ENCODE measurements at regions not wholly inside any gene's neighbourhood (a gene's known extent, or its start where the extent isn't known, plus 50 kb on each side); places are given as distances from the start of the nearest gene placed in this dataset.

DNA sequence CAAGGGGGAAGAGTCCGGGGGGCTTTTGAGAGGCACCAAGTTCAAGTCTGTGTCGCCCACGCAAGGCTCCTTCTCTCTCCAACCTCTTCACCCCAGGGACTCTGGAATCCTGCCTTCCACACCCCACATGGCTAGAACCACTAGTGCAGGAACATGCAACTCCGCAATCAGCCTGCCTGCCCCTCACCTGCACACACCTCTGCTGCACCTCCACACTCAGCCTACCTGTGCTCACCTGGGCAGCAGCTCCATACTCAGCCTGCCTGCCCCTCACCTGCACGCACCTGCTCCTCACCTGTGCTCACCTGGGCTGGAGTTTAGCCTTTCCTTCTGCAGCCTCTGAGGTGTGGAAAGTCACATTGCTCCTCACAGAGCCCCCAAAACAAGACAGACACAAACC is 277.4 kb downstream of the NDUFA10 start:
- TF ChIP-seq POLR2AphosphoS5 (IDR thresholded peaks at IDR 0.05; ENCODE audit: low read depth) (no peak), GABPA (IDR thresholded peaks at IDR 0.05; ENCODE audit: low read depth) (no peak), SPI1 (IDR thresholded peaks at IDR 0.05; ENCODE audit: borderline replicate concordance, low read depth) (no peak)
- TF ChIP-seq, protein P1, sequence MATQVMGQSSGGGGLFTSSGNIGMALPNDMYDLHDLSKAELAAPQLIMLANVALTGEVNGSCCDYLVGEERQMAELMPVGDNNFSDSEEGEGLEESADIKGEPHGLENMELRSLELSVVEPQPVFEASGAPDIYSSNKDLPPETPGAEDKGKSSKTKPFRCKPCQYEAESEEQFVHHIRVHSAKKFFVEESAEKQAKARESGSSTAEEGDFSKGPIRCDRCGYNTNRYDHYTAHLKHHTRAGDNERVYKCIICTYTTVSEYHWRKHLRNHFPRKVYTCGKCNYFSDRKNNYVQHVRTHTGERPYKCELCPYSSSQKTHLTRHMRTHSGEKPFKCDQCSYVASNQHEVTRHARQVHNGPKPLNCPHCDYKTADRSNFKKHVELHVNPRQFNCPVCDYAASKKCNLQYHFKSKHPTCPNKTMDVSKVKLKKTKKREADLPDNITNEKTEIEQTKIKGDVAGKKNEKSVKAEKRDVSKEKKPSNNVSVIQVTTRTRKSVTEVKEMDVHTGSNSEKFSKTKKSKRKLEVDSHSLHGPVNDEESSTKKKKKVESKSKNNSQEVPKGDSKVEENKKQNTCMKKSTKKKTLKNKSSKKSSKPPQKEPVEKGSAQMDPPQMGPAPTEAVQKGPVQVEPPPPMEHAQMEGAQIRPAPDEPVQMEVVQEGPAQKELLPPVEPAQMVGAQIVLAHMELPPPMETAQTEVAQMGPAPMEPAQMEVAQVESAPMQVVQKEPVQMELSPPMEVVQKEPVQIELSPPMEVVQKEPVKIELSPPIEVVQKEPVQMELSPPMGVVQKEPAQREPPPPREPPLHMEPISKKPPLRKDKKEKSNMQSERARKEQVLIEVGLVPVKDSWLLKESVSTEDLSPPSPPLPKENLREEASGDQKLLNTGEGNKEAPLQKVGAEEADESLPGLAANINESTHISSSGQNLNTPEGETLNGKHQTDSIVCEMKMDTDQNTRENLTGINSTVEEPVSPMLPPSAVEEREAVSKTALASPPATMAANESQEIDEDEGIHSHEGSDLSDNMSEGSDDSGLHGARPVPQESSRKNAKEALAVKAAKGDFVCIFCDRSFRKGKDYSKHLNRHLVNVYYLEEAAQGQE (IDR thresholded peaks at IDR 0.05; ENCODE audit: insufficient replicate concordance, low read depth): no peak
- TF ChIP-seq, protein P2, sequence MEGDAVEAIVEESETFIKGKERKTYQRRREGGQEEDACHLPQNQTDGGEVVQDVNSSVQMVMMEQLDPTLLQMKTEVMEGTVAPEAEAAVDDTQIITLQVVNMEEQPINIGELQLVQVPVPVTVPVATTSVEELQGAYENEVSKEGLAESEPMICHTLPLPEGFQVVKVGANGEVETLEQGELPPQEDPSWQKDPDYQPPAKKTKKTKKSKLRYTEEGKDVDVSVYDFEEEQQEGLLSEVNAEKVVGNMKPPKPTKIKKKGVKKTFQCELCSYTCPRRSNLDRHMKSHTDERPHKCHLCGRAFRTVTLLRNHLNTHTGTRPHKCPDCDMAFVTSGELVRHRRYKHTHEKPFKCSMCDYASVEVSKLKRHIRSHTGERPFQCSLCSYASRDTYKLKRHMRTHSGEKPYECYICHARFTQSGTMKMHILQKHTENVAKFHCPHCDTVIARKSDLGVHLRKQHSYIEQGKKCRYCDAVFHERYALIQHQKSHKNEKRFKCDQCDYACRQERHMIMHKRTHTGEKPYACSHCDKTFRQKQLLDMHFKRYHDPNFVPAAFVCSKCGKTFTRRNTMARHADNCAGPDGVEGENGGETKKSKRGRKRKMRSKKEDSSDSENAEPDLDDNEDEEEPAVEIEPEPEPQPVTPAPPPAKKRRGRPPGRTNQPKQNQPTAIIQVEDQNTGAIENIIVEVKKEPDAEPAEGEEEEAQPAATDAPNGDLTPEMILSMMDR (IDR thresholded peaks at IDR 0.05; ENCODE audit: insufficient read depth, low read length): no peak
- Histone ChIP-seq H3K27ac (replicated peaks) (no peak overlapping the region), H3K4me3 (replicated peaks; ENCODE audit: insufficient read depth, low read length) (no peak overlapping the region), H3K27me3 (ENCODE audit: insufficient read depth, poor library complexity, severe bottlenecking) (peaks cover 2% of the 10 kb centered on the region)
- no peak for DNase-seq (ENCODE audit: low read depth in 1 of 2, low spot score in 1 of 2)

DNA sequence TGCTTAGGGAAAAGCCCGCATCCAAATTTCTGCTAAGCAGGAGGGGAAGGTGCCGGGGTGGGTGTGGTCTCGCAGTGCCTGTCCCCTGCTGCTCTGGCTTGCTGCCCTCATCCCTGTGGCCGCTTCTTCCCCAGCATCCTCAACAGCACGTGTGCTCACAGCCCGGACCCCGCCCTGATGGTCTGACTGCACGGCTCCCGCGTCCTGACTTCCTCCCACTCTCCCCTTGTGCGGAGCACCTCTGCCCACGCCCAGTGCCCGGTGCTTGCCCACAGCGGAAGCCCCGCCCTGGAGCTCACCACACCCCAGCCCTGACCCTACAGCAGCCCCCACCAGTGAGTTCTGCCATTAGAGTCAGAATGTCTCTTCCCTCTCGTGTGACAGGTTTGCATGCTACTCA is 277.9 kb downstream of the NDUFA10 start:
- H3K27me3 ChIP-seq (ENCODE audit: insufficient read depth, poor library complexity, severe bottlenecking): peaks cover 2% of the 10 kb centered on the region
- DNase-seq (ENCODE audit: low read depth in 1 of 2, low spot score in 1 of 2): peak; percentile 42 to 72
- no peak for TF ChIP-seq GABPA (IDR thresholded peaks at IDR 0.05; ENCODE audit: low read depth)
- TF ChIP-seq SPI1 (IDR thresholded peaks at IDR 0.05; ENCODE audit: borderline replicate concordance, low read depth): peak; percentile 7; the same call in 1 of the 2 replicates
- TF ChIP-seq, protein P2 (IDR thresholded peaks at IDR 0.05; ENCODE audit: insufficient read depth, low read length): no peak
- no peak for TF ChIP-seq POLR2AphosphoS5 (IDR thresholded peaks at IDR 0.05; ENCODE audit: low read depth)
- no peak overlapping the region for H3K27ac ChIP-seq (replicated peaks)
- H3K4me3 ChIP-seq (replicated peaks; ENCODE audit: insufficient read depth, low read length): no peak overlapping the region

DNA sequence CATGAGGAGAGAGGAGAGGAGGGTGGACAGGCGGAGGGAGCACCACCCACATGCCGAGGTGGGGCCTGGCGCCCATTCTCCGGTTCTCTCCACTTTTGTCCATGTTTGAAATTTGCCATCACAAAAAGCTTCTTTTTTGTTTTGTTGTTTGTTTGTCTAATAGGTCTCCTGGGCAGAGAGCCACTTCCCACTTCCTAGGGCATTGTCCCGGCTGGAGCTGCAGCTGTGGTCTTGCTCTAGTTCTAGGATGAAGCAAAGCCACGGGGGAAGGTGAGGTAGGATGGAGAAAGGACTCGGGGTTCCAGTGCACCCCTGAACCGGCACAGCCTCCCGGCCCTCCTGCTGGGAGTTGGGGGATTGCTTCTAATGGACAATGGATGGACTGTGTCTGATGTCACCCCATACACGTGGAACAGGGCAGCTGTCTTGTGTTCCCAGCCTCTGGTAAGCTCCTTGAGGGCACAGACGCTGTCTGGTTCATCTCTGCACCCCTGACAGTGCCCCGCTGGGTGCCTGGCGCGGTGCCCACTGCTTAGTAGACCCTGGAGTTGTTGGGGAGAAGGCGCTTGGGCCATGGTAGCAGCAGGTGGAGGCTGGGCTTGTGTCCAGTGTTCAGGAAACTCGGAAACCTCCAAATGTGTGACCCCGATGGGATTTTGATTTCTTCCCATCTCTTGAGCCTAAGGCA is 278.4 kb downstream of the NDUFA10 start:
- peaks cover 2% of the 10 kb centered on the region for H3K27me3 ChIP-seq (ENCODE audit: insufficient read depth, poor library complexity, severe bottlenecking)
- no peak for DNase-seq (ENCODE audit: low read depth in 1 of 2, low spot score in 1 of 2)
- TF ChIP-seq POLR2AphosphoS5 (IDR thresholded peaks at IDR 0.05; ENCODE audit: low read depth) (no peak), SPI1 (IDR thresholded peaks at IDR 0.05; ENCODE audit: borderline replicate concordance, low read depth) (no peak), GABPA (IDR thresholded peaks at IDR 0.05; ENCODE audit: low read depth) (no peak)
- TF ChIP-seq, protein P2 (IDR thresholded peaks at IDR 0.05; ENCODE audit: insufficient read depth, low read length): no peak
- TF ChIP-seq, protein P1 (IDR thresholded peaks at IDR 0.05; ENCODE audit: insufficient replicate concordance, low read depth): no peak
- no peak overlapping the region for H3K27ac ChIP-seq (replicated peaks)
- H3K4me3 ChIP-seq (replicated peaks; ENCODE audit: insufficient read depth, low read length): no peak overlapping the region
